ENCODE measurements at regions not wholly inside any gene's neighbourhood (a gene's known extent, or its start where the extent isn't known, plus 50 kb on each side); places are given as distances from the start of the nearest gene placed in this dataset.
A peak's percentile ranks its signal among the peaks of the same experiment; 100 is the strongest.

DNA sequence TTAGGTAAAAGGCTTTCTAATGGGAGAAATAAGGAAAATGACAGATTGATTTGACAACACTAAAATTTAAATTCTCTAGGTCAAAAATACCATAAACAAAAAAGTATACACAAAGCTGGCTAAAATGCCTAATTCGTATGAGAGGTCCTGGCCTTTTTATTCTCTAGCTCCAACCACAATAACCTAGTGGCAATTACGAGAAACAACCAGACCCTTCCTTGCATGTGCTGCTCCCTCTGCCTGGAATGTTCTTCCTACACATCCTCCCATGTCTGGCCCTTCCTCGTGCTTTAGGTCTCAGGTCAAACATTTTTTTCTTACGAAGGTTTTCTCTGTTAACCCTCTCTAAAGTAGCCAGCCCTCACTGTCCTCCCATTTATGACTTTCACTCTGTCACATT is 176.4 kb upstream of the PLPPR1 start:
- DNase-seq (ENCODE audit: low spot score) (no peak), ATAC-seq (peak; percentile 84)
- H3K9me3 Mint-ChIP-seq: no peaks in the 10 kb centered on the region
- no peak overlapping the region for H3K27ac Mint-ChIP-seq
- POLR2A ChIA-PET: no interaction called here
- CTCF ChIA-PET: interaction anchor here (0.8 to 1.6 kb wide), 2 partner anchors 119 to 384 kb away, joined by 3 to 4 read pairs; no protein-coding TSS in a partner anchor
- no peaks in the 10 kb centered on the region for H3K4me1 Mint-ChIP-seq
- TF ChIP-seq CBFB (CRISPR knock-in tag; IDR thresholded peaks at IDR 0.05; ENCODE audit: low read depth): no peak
- TF ChIP-seq, protein P1, sequence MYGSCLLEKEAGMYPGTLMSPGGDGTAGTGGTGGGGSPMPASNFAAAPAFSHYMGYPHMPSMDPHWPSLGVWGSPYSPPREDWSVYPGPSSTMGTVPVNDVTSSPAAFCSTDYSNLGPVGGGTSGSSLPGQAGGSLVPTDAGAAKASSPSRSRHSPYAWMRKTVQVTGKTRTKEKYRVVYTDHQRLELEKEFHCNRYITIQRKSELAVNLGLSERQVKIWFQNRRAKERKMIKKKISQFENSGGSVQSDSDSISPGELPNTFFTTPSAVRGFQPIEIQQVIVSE (CRISPR knock-in tag; IDR thresholded peaks at IDR 0.05; ENCODE audit: borderline replicate concordance): no peak
- TF ChIP-seq ZNF423 (CRISPR knock-in tag; IDR thresholded peaks at IDR 0.05): no peak
- TF ChIP-seq SMAD4 (CRISPR knock-in tag; IDR thresholded peaks at IDR 0.05): no peak
- TF ChIP-seq ZNF232 (CRISPR knock-in tag; IDR thresholded peaks at IDR 0.05): no peak
- no peaks in the 10 kb centered on the region for H3K36me3 Mint-ChIP-seq
- H3K4me3 Mint-ChIP-seq: no peak overlapping the region
- H3K27me3 Mint-ChIP-seq (ENCODE audit: low read depth): no peaks in the 10 kb centered on the region

- Mint-ChIP-seq H3K27ac (no peak overlapping the region), H3K27me3 (ENCODE audit: low read depth) (no peaks in the 10 kb centered on the region), H3K4me1 (no peaks in the 10 kb centered on the region), H3K9me3 (peaks cover 10% of the 10 kb centered on the region), H3K4me3 (no peak overlapping the region), H3K36me3 (no peaks in the 10 kb centered on the region)
- ATAC-seq (no peak), DNase-seq (ENCODE audit: low spot score) (no peak)
- ChIA-PET CTCF (no interaction called here), POLR2A (no interaction called here)
- no peak for TF ChIP-seq SMAD3 (CRISPR knock-in tag; IDR thresholded peaks at IDR 0.05; ENCODE audit: borderline replicate concordance)
- TF ChIP-seq OVOL2 (CRISPR knock-in tag; IDR thresholded peaks at IDR 0.05; ENCODE audit: borderline replicate concordance): no peak
- no peak for TF ChIP-seq ATF6 (CRISPR knock-in tag; IDR thresholded peaks at IDR 0.05)
- TF ChIP-seq CREM (CRISPR knock-in tag; IDR thresholded peaks at IDR 0.05): no peak
- TF ChIP-seq NFE2L1 (CRISPR knock-in tag; IDR thresholded peaks at IDR 0.05): no peak
- TF ChIP-seq ZMAT4 (CRISPR knock-in tag; IDR thresholded peaks at IDR 0.05): no peak
- no peak for TF ChIP-seq EMX1 (CRISPR knock-in tag; IDR thresholded peaks at IDR 0.05)
- TF ChIP-seq JAZF1 (CRISPR knock-in tag; IDR thresholded peaks at IDR 0.05): no peak
- TF ChIP-seq, protein P2, sequence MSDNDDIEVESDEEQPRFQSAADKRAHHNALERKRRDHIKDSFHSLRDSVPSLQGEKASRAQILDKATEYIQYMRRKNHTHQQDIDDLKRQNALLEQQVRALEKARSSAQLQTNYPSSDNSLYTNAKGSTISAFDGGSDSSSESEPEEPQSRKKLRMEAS (CRISPR knock-in tag; IDR thresholded peaks at IDR 0.05): no peak
- TF ChIP-seq SOX15 (CRISPR knock-in tag; IDR thresholded peaks at IDR 0.05): no peak
- TF ChIP-seq TEAD4 (CRISPR knock-in tag; IDR thresholded peaks at IDR 0.05): no peak
- no peak for TF ChIP-seq ATF2 (CRISPR knock-in tag; IDR thresholded peaks at IDR 0.05; ENCODE audit: borderline replicate concordance, low read depth)
- TF ChIP-seq FOXK1 (CRISPR knock-in tag; IDR thresholded peaks at IDR 0.05): no peak
- no peak for TF ChIP-seq ZNF138 (CRISPR knock-in tag; conservative IDR thresholded peaks at IDR 0.05)
- TF ChIP-seq MYBL2 (CRISPR knock-in tag; IDR thresholded peaks at IDR 0.05): no peak
- no peak for TF ChIP-seq IRF2 (CRISPR knock-in tag; IDR thresholded peaks at IDR 0.05; ENCODE audit: borderline replicate concordance, low read depth)
- TF ChIP-seq TCF7 (CRISPR knock-in tag; IDR thresholded peaks at IDR 0.05; ENCODE audit: low read depth): no peak
- TF ChIP-seq ETV6 (CRISPR knock-in tag; IDR thresholded peaks at IDR 0.05): no peak
- no peak for TF ChIP-seq SMAD4 (CRISPR knock-in tag; IDR thresholded peaks at IDR 0.05)
These were observed 172.3 kb upstream of the PLPPR1 start for GRCh38 chr9:100856238-100856637.

Data from WTC11 (cell line).